ENCODE measurements at regions not wholly inside any gene's neighbourhood (a gene's known extent, or its start where the extent isn't known, plus 50 kb on each side); places are given as distances from the start of the nearest gene placed in this dataset.

DNA sequence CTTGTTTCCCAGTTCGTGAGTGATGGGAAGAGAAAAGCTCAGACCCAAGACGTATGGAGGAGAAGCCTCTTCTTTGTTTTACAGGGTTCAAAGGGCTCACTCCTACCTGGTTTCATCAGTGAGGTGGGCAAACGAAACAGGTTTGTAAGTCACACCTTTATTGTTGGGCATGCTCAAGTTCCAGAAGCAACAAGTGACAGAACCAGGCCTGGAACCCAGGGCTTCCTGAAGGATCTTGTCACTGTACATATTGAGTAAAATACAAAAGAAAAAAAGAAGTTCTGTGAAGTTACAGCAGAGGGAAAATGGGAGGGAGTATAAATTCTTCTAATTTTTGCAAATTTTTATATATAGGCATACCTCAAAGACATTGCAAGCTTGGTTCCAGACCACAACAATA, 320.9 kb upstream of the PROX1 start:
- TF ChIP-seq EZH2phosphoT487 (IDR thresholded peaks at IDR 0.05; ENCODE audit: borderline replicate concordance, low read length) (no peak), EZH2 (IDR thresholded peaks at IDR 0.05; ENCODE audit: low read length, unreplicated experiment) (no peak)

Measured in PC-3 (cell line).